Skin of body (tissue), 1 donor: ENCODE measurements at regions not wholly inside any gene's neighbourhood (a gene's known extent, or its start where the extent isn't known, plus 50 kb on each side); places are given as distances from the start of the nearest gene placed in this dataset.

Experiments
- DNase-seq: peaks from one replicate; lab custom pipeline; 2025; lab: John Stamatoyannopoulos, UW

- no peak for DNase-seq
Measured at GRCh38 chr3:31416980-31417379, 115.7 kb upstream of the STT3B start.

GRCh38 chr3:31417486-31417885, 115.2 kb upstream of the STT3B start:
- no peak for DNase-seq

- DNase-seq, result no peak
Measured at GRCh38 chr3:31420311-31420710, 112.4 kb upstream of the STT3B start.

- DNase-seq, result no peak
Measured at GRCh38 chr3:31421314-31422048, 111.2 kb upstream of the STT3B start.

GRCh38 chr3:31422237-31422636, 110.5 kb upstream of the STT3B start:
- DNase-seq, result no peak

GRCh38 chr3:31423482-31423881, 109.2 kb upstream of the STT3B start:
- no peak for DNase-seq

- no peak for DNase-seq
Measured at GRCh38 chr3:31425401-31425800, 107.3 kb upstream of the STT3B start.

GRCh38 chr3:31427623-31428022, 105.1 kb upstream of the STT3B start:
- DNase-seq, result no peak

GRCh38 chr3:31431321-31431720, 101.4 kb upstream of the STT3B start:
- no peak for DNase-seq

- DNase-seq, result no peak
Measured at GRCh38 chr3:31432897-31433678, 99.6 kb upstream of the STT3B start.

- DNase-seq, result no peak
Measured at GRCh38 chr3:31433679-31433992, 99.1 kb upstream of the STT3B start.

GRCh38 chr3:31434819-31435218, 97.9 kb upstream of the STT3B start:
- no peak for DNase-seq

- DNase-seq, result no peak
Measured at GRCh38 chr3:31436830-31437229, 95.9 kb upstream of the STT3B start.

- no peak for DNase-seq
Measured at GRCh38 chr3:31438742-31439141, 94.0 kb upstream of the STT3B start.

- DNase-seq, result no peak
Measured at GRCh38 chr3:31439890-31440750, 92.6 kb upstream of the STT3B start.

GRCh38 chr3:31440878-31441277, 91.8 kb upstream of the STT3B start:
- DNase-seq, result no peak

- DNase-seq, result no peak
Measured at GRCh38 chr3:31442755-31443154, 90.0 kb upstream of the STT3B start.

GRCh38 chr3:31444220-31445142, 88.2 kb upstream of the STT3B start:
- DNase-seq, result no peak

GRCh38 chr3:31445701-31446100, 87.0 kb upstream of the STT3B start:
- no peak for DNase-seq

GRCh38 chr3:31448035-31448881, 84.5 kb upstream of the STT3B start:
- no peak for DNase-seq
